HG02840 (cell line): ENCODE measurements at regions not wholly inside any gene's neighbourhood (a gene's known extent, or its start where the extent isn't known, plus 50 kb on each side); places are given as distances from the start of the nearest gene placed in this dataset.
"Not testable (repeated sequence)": the region's sequence is repeated elsewhere in the genome, so short reads cannot be mapped to it uniquely, and the experiment has no call there.

Experiments used
- ATAC-seq: cut with Tn5 transposase; IDR thresholded peaks from one replicate; pipeline ENCODE4 v1.9.1; 2021; ENCODE audit warnings: mild to moderate bottlenecking, moderate library complexity, moderate number of reproducible peaks; ENCODE audit not compliant: unreplicated experiment, low FRiP score

- no peak for ATAC-seq
These were observed 1934.9 kb downstream of the ARAP2 start for GRCh38 chr4:34309383-34309906.

GRCh38 chr4:34318773-34319172 lies 1925.5 kb downstream of the ARAP2 start:
- no peak for ATAC-seq

GRCh38 chr4:34323549-34324320 lies 1920.6 kb downstream of the ARAP2 start:
- ATAC-seq: no peak

- no peak for ATAC-seq
These were observed 1915.4 kb downstream of the ARAP2 start for GRCh38 chr4:34328939-34329338.

- ATAC-seq: not testable (repeated sequence)
These were observed 1909.2 kb downstream of the ARAP2 start for GRCh38 chr4:34335156-34335555.

- ATAC-seq: not testable (repeated sequence)
These were observed 1908.8 kb downstream of the ARAP2 start for GRCh38 chr4:34335556-34335955.

- no peak for ATAC-seq
These were observed 1881.7 kb downstream of the ARAP2 start for GRCh38 chr4:34362654-34363053.

GRCh38 chr4:34363842-34364241 lies 1880.5 kb downstream of the ARAP2 start:
- ATAC-seq: no peak

- no peak for ATAC-seq
These were observed 1878.4 kb downstream of the ARAP2 start for GRCh38 chr4:34365946-34366345.

- ATAC-seq: no peak
These were observed 1872.6 kb downstream of the ARAP2 start for GRCh38 chr4:34371676-34372075.

- no peak for ATAC-seq
These were observed 1871.5 kb downstream of the ARAP2 start for GRCh38 chr4:34372815-34373214.

- no peak for ATAC-seq
These were observed 1870.9 kb downstream of the ARAP2 start for GRCh38 chr4:34373456-34373855.

- no peak for ATAC-seq
These were observed 1832.1 kb downstream of the ARAP2 start for GRCh38 chr4:34412233-34412632.

- no peak for ATAC-seq
These were observed 1831.4 kb downstream of the ARAP2 start for GRCh38 chr4:34412911-34413310.

GRCh38 chr4:34417160-34417559 lies 1827.2 kb downstream of the ARAP2 start:
- no peak for ATAC-seq

GRCh38 chr4:34419871-34420270 lies 1824.4 kb downstream of the ARAP2 start:
- no peak for ATAC-seq

GRCh38 chr4:34422472-34423175 lies 1821.7 kb downstream of the ARAP2 start:
- no peak for ATAC-seq

GRCh38 chr4:34432706-34433105 lies 1811.6 kb downstream of the ARAP2 start:
- no peak for ATAC-seq

GRCh38 chr4:34434377-34434776 lies 1809.9 kb downstream of the ARAP2 start:
- ATAC-seq: not testable (repeated sequence)

- no peak for ATAC-seq
These were observed 1780.1 kb downstream of the ARAP2 start for GRCh38 chr4:34464196-34464595.

GRCh38 chr4:34466411-34466810 lies 1777.9 kb downstream of the ARAP2 start:
- ATAC-seq: no peak

GRCh38 chr4:34469516-34469915 lies 1774.8 kb downstream of the ARAP2 start:
- ATAC-seq: no peak
